ENCODE measurements at regions not wholly inside any gene's neighbourhood (a gene's known extent, or its start where the extent isn't known, plus 50 kb on each side); places are given as distances from the start of the nearest gene placed in this dataset.

DNA sequence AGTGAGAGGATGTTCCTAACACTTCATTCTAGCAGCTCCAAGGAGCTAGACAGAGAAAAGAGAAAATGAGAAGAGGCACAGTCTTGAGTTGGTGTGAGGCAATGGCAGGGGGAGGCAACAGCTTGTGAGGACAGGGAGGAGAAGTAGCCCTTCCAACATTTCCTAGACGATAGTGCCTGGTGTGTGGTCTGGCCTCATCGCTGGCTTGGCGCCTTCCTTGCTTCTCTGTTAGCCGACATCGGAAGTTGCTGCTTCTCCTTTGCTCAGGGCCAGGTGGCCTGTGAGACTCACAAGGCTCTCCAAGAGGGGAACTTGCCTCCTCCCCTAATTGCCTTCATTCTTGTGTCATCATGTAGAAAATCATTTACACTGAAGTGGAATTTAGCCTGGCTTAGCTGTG lies 208.7 kb downstream of the MAP2K4 start:
- TF ChIP-seq, protein P1, sequence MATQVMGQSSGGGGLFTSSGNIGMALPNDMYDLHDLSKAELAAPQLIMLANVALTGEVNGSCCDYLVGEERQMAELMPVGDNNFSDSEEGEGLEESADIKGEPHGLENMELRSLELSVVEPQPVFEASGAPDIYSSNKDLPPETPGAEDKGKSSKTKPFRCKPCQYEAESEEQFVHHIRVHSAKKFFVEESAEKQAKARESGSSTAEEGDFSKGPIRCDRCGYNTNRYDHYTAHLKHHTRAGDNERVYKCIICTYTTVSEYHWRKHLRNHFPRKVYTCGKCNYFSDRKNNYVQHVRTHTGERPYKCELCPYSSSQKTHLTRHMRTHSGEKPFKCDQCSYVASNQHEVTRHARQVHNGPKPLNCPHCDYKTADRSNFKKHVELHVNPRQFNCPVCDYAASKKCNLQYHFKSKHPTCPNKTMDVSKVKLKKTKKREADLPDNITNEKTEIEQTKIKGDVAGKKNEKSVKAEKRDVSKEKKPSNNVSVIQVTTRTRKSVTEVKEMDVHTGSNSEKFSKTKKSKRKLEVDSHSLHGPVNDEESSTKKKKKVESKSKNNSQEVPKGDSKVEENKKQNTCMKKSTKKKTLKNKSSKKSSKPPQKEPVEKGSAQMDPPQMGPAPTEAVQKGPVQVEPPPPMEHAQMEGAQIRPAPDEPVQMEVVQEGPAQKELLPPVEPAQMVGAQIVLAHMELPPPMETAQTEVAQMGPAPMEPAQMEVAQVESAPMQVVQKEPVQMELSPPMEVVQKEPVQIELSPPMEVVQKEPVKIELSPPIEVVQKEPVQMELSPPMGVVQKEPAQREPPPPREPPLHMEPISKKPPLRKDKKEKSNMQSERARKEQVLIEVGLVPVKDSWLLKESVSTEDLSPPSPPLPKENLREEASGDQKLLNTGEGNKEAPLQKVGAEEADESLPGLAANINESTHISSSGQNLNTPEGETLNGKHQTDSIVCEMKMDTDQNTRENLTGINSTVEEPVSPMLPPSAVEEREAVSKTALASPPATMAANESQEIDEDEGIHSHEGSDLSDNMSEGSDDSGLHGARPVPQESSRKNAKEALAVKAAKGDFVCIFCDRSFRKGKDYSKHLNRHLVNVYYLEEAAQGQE (IDR thresholded peaks at IDR 0.05; ENCODE audit: insufficient read depth in 1 of 2, low read depth in 2 of 2, low read length in 1 of 2), result no peak
- TF ChIP-seq, protein P2, sequence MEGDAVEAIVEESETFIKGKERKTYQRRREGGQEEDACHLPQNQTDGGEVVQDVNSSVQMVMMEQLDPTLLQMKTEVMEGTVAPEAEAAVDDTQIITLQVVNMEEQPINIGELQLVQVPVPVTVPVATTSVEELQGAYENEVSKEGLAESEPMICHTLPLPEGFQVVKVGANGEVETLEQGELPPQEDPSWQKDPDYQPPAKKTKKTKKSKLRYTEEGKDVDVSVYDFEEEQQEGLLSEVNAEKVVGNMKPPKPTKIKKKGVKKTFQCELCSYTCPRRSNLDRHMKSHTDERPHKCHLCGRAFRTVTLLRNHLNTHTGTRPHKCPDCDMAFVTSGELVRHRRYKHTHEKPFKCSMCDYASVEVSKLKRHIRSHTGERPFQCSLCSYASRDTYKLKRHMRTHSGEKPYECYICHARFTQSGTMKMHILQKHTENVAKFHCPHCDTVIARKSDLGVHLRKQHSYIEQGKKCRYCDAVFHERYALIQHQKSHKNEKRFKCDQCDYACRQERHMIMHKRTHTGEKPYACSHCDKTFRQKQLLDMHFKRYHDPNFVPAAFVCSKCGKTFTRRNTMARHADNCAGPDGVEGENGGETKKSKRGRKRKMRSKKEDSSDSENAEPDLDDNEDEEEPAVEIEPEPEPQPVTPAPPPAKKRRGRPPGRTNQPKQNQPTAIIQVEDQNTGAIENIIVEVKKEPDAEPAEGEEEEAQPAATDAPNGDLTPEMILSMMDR (IDR thresholded peaks at IDR 0.05), result no peak
- no peak for TF ChIP-seq SIN3A (IDR thresholded peaks at IDR 0.05; ENCODE audit: borderline replicate concordance, insufficient read depth, low read depth, low read length)
- TF ChIP-seq TCF7L2 (IDR thresholded peaks at IDR 0.05; ENCODE audit: low read depth, low read length), result no peak
- TF ChIP-seq POLR2AphosphoS5 (IDR thresholded peaks at IDR 0.05; ENCODE audit: low read depth, low read length), result no peak
- CTCF ChIA-PET, result no interaction called here

DNA sequence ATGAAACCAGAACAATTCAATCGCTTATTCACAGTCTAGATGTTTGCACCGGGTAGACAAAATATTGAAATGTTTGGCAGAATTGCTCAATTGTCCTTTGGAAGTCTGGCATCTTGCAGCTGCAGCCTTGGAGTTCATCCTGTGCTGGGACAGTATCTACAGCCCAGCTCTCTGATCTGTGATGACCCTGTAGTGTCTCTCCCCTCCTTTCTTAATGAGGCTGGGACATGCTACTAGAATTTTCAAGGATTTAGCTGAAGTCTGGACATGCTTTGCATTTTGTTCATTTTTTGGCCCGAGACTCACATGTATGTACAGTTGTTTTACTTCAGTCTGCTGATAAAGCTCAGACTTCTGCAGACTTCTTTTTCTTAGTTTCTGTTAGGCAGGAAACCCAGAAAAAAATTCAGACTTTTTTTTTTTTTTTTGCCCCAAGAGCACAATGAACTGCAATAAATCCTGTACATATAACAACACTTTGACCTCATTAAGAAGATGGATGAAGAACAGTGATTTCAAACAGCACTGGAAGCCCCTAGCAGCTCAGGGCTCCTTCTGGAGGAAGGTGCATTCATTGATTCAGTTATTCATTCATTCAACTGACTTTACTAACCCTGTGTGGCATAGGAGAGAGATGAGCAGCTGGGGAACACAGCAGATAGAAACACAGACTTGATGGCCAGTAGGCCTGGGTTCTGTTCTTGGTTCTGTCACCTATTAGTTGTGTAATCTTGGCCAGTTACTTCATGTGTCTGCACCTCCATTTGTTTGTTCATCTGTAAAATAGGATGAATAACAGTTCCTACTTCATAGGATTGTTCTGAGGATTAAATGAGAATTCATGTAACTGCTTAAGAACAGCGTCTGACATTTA lies 210.0 kb downstream of the MAP2K4 start:
- H3K9me3 ChIP-seq (ENCODE audit: control insufficient read depth, insufficient read depth, low read depth, low read length), result no peaks in the 10 kb centered on the region
- ChIA-PET CTCF (no interaction called here), POLR2A (no interaction called here)
- in situ Hi-C loops (cut with HindIII; ENCODE audit: low pct_unique_long_range_greater_than_20kb, low sequenced_read_pairs) (no loop called here), intact Hi-C loops (cut with micrococcal nuclease; ENCODE audit: unreplicated experiment) (no loop called here)
- H3K4me3 ChIP-seq (ENCODE audit: low read depth in 2 of 2, low read length in 2 of 2), result no peak overlapping the region
- no peaks in the 10 kb centered on the region for H3K4me1 ChIP-seq (ENCODE audit: control insufficient read depth, insufficient read depth, low read length)
- TF ChIP-seq, protein P1 (IDR thresholded peaks at IDR 0.05; ENCODE audit: insufficient read depth in 1 of 2, low read depth in 2 of 2, low read length in 1 of 2), result no peak
- H3K27me3 ChIP-seq (ENCODE audit: control insufficient read depth, insufficient read depth, low read length), result no peaks in the 10 kb centered on the region
- BruUV-seq (replicated peaks), result no TSS peak
- no peak for ATAC-seq
- DNase-seq (ENCODE audit: low read depth, low spot score), result no peak
- no peak overlapping the region for H3K27ac ChIP-seq (ENCODE audit: low read length)
- H3K36me3 ChIP-seq (ENCODE audit: control insufficient read depth, insufficient read depth, low read length), result no peaks in the 10 kb centered on the region

More for the DNA sequence above, 208.7 kb downstream of the MAP2K4 start:
- Histone ChIP-seq H3K4me1 (ENCODE audit: control insufficient read depth, insufficient read depth, low read length) (no peaks in the 10 kb centered on the region), H3K27ac (ENCODE audit: low read length) (no peak overlapping the region), H3K9me3 (ENCODE audit: control insufficient read depth, insufficient read depth, low read depth, low read length) (no peaks in the 10 kb centered on the region), H3K27me3 (ENCODE audit: control insufficient read depth, insufficient read depth, low read length) (no peaks in the 10 kb centered on the region), H3K4me3 (ENCODE audit: low read depth in 2 of 2, low read length in 2 of 2) (no peak overlapping the region), H3K36me3 (ENCODE audit: control insufficient read depth, insufficient read depth, low read length) (no peaks in the 10 kb centered on the region)
- no peak for DNase-seq (ENCODE audit: low read depth, low spot score)
- intact Hi-C loops (cut with micrococcal nuclease; ENCODE audit: unreplicated experiment), result no loop called here
- POLR2A ChIA-PET, result no interaction called here
- no TSS peak for BruUV-seq (replicated peaks)
- in situ Hi-C loops (cut with HindIII; ENCODE audit: low pct_unique_long_range_greater_than_20kb, low sequenced_read_pairs), result no loop called here
- no peak for ATAC-seq
